GM19328 (cell line): ENCODE measurements at regions not wholly inside any gene's neighbourhood (a gene's known extent, or its start where the extent isn't known, plus 50 kb on each side); places are given as distances from the start of the nearest gene placed in this dataset.

Source experiments
- ATAC-seq: cut with Tn5 transposase; IDR thresholded peaks from one replicate; pipeline ENCODE4 v1.9.1; 2021; ENCODE audit warnings: mild to moderate bottlenecking, moderate library complexity; ENCODE audit not compliant: unreplicated experiment

DNA sequence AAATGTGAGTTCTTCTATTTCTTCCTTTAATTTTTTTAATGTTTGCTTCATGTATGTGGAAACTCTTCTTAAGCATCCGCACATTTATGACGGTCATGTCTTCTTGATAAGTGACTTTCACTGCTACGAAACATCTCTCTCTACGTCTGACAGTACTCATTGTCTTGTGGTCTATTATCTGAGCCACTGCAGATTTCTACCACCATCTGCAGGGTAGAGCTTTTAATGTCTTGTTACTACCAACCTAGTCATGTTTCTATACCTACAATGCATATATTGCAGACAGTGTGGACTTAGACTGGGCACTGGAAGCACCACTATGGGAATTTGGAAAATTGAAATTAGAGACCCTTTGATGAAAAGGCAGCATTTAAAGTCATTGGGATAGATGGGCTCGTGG lies 75.4 kb upstream of the ARHGEF7 start:
- ATAC-seq: no peak

- ATAC-seq: no peak
Observed at GRCh38 chr13:111038887-111039286, 76.2 kb upstream of the ARHGEF7 start.

- no peak for ATAC-seq
Observed at GRCh38 chr13:111037927-111038326, 77.2 kb upstream of the ARHGEF7 start.

DNA sequence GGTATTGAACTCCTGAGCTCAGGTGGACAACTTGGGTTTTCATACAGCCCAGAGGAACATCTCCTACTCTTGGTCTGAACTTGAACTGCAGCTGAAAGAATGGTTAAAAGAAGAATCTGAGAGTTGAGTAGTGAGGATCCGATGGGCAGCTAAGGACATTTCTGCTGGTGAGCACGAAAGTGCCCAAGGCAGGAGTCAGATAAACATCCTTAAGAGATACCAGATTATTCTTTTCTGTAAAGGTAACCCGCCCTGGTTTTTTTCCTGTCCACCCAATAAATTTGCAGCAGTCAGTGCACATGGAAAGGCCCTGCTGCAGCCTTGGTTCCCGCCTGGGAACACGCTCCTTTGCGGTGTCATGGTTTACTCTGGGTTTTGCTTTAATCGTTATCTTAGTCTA lies 78.4 kb upstream of the ARHGEF7 start:
- ATAC-seq: no peak

GRCh38 chr13:111035861-111036260 lies 79.2 kb upstream of the ARHGEF7 start:
- ATAC-seq: no peak

- ATAC-seq: no peak
Observed at GRCh38 chr13:111034811-111035210, 80.3 kb upstream of the ARHGEF7 start.

GRCh38 chr13:111033172-111034130 lies 81.7 kb upstream of the ARHGEF7 start:
- ATAC-seq: no peak

- ATAC-seq: no peak
Observed at GRCh38 chr13:111031531-111031961, 83.6 kb upstream of the ARHGEF7 start.

GRCh38 chr13:111029957-111030609 lies 85.0 kb upstream of the ARHGEF7 start:
- ATAC-seq: no peak

GRCh38 chr13:111027458-111028439 lies 87.4 kb upstream of the ARHGEF7 start:
- no peak for ATAC-seq

DNA sequence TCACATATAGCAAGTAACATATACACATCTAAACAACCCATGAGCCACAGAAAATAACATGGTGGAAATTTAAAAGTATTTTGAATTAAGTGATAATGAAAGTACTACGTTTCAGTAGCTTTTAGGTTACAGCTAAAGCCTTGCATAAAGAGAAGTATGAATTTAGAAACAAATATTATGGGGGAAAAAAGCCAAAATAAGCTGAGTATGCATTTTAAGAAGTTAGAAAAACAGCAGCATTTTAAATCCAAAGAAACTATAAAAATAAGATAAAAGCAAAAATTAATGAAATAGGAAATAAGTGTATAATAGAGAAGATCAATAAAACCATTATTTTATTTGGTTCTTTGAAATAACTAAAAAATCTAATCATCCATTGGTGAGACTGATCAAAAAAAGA lies 89.8 kb upstream of the ARHGEF7 start:
- no peak for ATAC-seq

- no peak for ATAC-seq
Observed at GRCh38 chr13:111022886-111023285, 92.2 kb upstream of the ARHGEF7 start.

DNA sequence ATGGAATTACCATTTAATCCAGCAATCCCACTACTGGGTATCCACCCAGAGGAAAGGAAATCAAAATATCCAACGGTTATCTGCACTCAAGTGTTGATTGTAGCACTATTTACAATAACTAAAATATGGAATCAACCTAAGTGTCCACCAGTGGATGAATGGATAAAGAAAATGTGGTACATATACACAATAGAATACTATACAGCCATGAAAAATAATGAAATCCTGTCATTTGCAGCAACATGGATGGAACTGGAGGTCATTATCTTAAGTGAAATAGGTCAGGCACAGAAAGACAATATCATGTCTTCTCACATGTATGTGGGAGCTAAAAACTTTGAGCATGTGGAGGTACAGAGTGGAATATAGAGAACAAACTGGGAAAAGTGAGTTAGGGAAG lies 92.9 kb upstream of the ARHGEF7 start:
- no peak for ATAC-seq

DNA sequence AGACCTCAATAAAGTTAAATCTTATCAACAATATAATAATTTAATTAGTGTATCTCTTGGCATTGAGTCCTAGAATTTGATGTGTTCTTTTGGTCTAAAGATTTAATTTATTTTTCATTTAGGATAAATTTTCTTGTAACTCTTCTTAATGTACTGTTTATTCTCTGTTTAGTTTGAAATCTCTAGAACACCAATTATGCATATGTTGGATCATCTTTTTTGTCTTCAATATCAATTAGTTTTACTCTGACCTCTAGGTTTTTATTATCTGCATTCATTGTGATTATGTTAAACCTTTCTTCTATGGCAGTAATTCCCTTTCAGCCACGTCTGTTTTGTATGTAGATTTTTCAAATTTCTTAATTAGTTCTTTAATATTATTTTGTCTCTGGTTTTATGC lies 93.8 kb upstream of the ARHGEF7 start:
- ATAC-seq: no peak

GRCh38 chr13:111020546-111020945 lies 94.6 kb upstream of the ARHGEF7 start:
- ATAC-seq: no peak

DNA sequence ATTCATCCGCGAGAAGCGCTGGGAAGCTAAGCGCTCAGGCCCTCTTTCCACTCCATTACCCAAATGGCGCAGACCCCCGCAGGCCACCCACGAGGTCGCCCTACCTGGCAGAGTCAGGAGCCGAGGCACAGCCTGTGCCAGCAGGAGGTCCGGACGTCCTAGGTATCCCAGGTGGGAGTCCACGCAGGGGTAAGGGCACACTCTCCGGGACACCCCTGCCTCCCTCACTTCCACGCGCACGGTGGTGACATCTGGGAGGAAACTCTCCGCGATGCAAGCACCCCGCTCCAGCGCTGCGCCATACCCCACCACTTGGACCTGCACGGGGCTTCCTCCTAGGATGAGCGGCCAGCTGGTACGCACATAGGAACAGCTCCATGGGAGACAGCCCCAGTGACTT lies 95.1 kb upstream of the ARHGEF7 start:
- ATAC-seq: no peak

DNA sequence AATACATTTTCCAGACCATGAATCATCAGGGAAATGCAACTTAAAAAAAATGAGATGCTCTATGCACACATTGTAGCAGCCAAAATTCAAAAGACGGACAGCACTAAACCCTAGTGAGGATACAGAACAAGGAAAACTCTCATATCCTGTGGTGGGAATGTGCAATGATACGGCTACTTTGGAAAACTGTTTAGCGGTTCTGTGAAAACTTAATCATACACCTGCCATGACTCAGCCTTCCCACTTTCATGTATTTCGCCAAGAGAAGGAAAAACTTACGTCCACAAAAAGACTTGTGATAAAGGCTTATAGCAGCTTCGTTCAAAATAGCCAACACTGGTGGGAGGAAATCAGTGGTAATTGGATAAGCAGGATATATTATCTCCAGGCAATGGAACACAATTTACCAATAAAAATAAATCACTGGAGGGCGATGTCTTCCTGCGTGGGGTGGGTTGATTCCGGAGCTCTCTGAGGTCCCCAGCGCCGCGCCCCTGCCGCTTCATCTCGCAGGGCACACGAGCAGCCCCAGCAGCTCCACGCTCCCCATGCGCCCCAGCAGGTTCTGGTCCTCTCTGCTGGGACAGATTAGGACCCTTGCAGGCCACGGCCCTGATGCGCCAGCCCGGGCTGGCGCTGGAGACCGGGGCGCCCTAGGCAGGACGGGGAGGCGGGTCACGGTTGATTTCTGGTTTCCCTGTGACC lies 97.2 kb upstream of the ARHGEF7 start:
- ATAC-seq: no peak

- no peak for ATAC-seq
Observed at GRCh38 chr13:111013196-111013595, 98.3 kb upstream of the ANKRD10 start.

GRCh38 chr13:111011899-111012298 lies 97.0 kb upstream of the ANKRD10 start:
- ATAC-seq: no peak

DNA sequence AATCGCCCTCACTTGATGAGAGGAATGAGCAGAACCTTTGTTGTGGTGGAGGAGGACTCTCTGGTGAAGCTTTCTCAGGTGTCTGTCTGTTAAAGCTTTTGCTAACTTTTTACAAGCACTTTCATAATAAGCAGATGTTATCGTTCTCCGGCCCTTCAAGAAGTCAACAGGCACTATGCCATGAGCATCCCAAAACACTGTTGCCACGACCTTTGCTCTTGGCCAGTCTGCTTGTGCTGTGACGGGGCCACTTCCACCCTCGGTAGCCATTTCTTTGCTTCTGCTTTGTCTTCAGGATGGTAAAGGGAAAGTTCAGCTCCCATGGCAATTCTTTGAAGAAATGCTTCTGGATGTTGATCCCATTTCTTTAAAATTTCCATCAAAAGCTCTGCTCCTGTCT lies 93.5 kb upstream of the ANKRD10 start:
- ATAC-seq: no peak
